SK-N-SH treated with all-trans-retinoic acid at 6 μM for 48 hours (cell line): ENCODE measurements at regions not wholly inside any gene's neighbourhood (a gene's known extent, or its start where the extent isn't known, plus 50 kb on each side); places are given as distances from the start of the nearest gene placed in this dataset.
"Not testable (repeated sequence)": the region's sequence is repeated elsewhere in the genome, so short reads cannot be mapped to it uniquely, and the experiment has no call there.

Experiments used
- ATAC-seq: fragments of 200-7000 bp; cut with Tn5 transposase; 3 replicates; pipeline ENCODE4 v1.9.1; 2020; ENCODE audit warnings: mild to moderate bottlenecking, moderate library complexity
- BACH2 ChIP-seq: fragments of 250-450 bp; sonication (Bioruptor Pico); IDR thresholded peaks from 2 replicates; pipeline ENCODE4 v1.9.0; 2021; ENCODE audit warnings: mild to moderate bottlenecking, borderline replicate concordance
- CSDC2 ChIP-seq: fragments of 250-450 bp; sonication (Bioruptor Pico); IDR thresholded peaks from 2 replicates; pipeline ENCODE4 v1.5.0; 2020; ENCODE audit warnings: mild to moderate bottlenecking, moderate library complexity
- GLIS3 ChIP-seq: fragments of 250-450 bp; sonication (Bioruptor Pico); IDR thresholded peaks from 2 replicates; pipeline ENCODE4 v1.5.0; 2020; ENCODE audit warnings: mild to moderate bottlenecking, moderate library complexity
- ISL1 ChIP-seq: fragments of 250-450 bp; sonication (Bioruptor Pico); IDR thresholded peaks from 2 replicates; pipeline ENCODE4 v2.1.2; 2022; ENCODE audit warnings: mild to moderate bottlenecking, moderate library complexity
- PPARA ChIP-seq: fragments of 250-450 bp; sonication (Bioruptor Pico); IDR thresholded peaks from 2 replicates; pipeline ENCODE4 v1.5.0; 2020; ENCODE audit warnings: mild to moderate bottlenecking, borderline replicate concordance
- SNAI2 ChIP-seq: fragments of 250-450 bp; sonication (Bioruptor Pico); IDR thresholded peaks from 2 replicates; pipeline ENCODE4 v1.5.0; 2020; ENCODE audit warnings: mild to moderate bottlenecking, moderate library complexity
- TCF4 ChIP-seq: fragments of 250-450 bp; sonication (Bioruptor Pico); IDR thresholded peaks from 2 replicates; pipeline ENCODE4 v1.8.0; 2021; ENCODE audit warnings: mild to moderate bottlenecking, moderate library complexity, borderline replicate concordance
- TOX ChIP-seq: fragments of 250-450 bp; sonication (Bioruptor Pico); IDR thresholded peaks from 2 replicates; pipeline ENCODE4 v1.8.0; 2021; ENCODE audit warnings: mild to moderate bottlenecking, moderate library complexity, borderline replicate concordance
- ZC3H10 ChIP-seq: fragments of 250-450 bp; sonication (Bioruptor Pico); IDR thresholded peaks from 2 replicates; pipeline ENCODE4 v1.5.1; 2021; ENCODE audit warnings: mild to moderate bottlenecking, moderate library complexity
- ZFP3 ChIP-seq: fragments of 250-450 bp; sonication (Bioruptor Pico); IDR thresholded peaks from 2 replicates; pipeline ENCODE4 v1.5.0; 2020; ENCODE audit warnings: mild to moderate bottlenecking, moderate library complexity
- ZFP30 ChIP-seq: fragments of 450-650 bp; formaldehyde crosslinking; IDR thresholded peaks from 2 replicates; pipeline ENCODE4 v1.5.0; 2022; ENCODE audit warnings: mild to moderate bottlenecking, moderate library complexity
- ZNF70 ChIP-seq: fragments of 450-650 bp; formaldehyde crosslinking; IDR thresholded peaks from 2 replicates; pipeline ENCODE4 v1.5.0; 2020; ENCODE audit warnings: mild to moderate bottlenecking, moderate library complexity
- TF ChIP-seq, protein P1 (sequence below): fragments of 250-450 bp; sonication (Bioruptor Pico); IDR thresholded peaks from 2 replicates; pipeline ENCODE4 v1.5.1; 2020; ENCODE audit warnings: low read depth, mild to moderate bottlenecking, moderate library complexity
- TF ChIP-seq, protein P2 (sequence below): fragments of 250-450 bp; sonication (Bioruptor Pico); IDR thresholded peaks from 2 replicates; pipeline ENCODE4 v1.5.0; 2020; ENCODE audit warnings: mild to moderate bottlenecking, moderate library complexity
- TF ChIP-seq, protein P3 (sequence below): fragments of 250-450 bp; sonication (Bioruptor Pico); IDR thresholded peaks from 2 replicates; pipeline ENCODE4 v1.5.1; 2021; ENCODE audit warnings: mild to moderate bottlenecking, moderate library complexity
- TF ChIP-seq, protein P4 (sequence below): fragments of 250-450 bp; sonication (Bioruptor Pico); IDR thresholded peaks from 2 replicates; pipeline ENCODE4 v1.8.0; 2020; ENCODE audit warnings: mild to moderate bottlenecking, moderate library complexity, borderline replicate concordance
- TF ChIP-seq, protein P5 (sequence below): fragments of 250-450 bp; sonication (Bioruptor Pico); IDR thresholded peaks from 2 replicates; pipeline ENCODE4 v1.8.0; 2021; ENCODE audit warnings: low read depth, mild to moderate bottlenecking, moderate library complexity, borderline replicate concordance

DNA sequence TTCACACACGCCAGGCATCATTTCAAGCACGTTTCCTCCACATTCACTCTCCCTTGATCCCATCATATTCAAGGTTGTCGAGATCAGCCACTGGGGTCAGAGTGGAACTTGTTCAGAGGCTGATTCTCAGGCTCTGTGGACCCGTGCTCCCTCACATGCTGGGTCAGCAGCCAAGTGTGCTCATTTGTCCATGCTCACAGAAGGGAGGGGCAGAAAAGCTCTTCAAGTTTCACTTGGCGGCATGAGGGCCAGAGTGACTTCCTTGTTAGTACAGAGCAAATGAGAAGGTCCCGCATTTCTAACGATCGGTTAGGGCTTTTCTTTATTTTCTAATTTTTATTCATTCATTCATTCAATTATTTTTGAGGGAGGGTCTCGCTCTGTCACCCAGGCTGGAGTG is 82.2 kb downstream of the EBLN1 start:
- TF ChIP-seq ZC3H10 = no peak
- TF ChIP-seq CSDC2 (CRISPR knock-in tag) = no peak
- TF ChIP-seq PPARA (CRISPR knock-in tag) = no peak
- no peak for TF ChIP-seq ZNF70
- TF ChIP-seq GLIS3 (CRISPR knock-in tag) = no peak
- no peak for TF ChIP-seq ISL1 (CRISPR knock-in tag)
- ATAC-seq = no peak

DNA sequence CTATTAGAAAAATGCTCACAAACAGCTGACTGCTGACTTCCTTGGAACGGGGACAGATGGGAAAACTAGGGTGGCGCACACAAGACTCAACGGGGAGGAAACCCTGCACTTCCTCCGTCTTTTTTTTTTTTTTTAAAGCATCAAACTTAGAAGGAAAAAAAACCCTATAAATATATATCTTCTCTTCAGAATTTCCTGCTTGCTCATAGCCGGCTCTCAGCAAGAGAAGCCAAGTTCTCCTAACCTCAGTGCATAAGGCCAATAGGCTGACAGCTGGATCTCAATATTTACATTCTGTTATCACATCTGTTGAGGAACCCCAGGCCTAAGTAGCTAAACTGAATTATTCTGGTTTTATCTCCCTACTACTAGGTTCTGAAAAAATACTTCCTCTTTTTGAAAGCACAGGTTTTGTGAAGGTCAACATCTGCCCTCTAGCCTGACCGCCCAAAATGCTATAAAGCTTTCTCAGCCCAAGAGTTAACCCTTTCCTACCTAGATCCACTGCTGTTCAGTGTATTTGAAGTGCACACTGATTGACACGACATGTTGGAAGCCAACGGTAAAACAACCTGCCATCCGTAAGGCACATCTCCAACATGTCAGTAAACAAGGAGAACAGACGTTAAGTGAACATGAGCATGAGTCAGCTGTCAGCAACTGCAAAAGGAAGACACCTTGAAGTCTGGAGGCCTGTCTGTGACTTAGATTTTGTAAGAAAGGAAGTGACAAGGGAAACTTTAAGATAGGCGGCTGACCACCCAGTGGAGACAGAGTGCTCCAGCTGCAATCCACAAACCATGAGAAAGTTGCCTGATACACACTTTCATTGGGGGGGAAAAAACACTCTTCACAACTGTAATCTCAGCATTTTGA is 83.8 kb downstream of the EBLN1 start:
- no peak for TF ChIP-seq ZNF70
- TF ChIP-seq TCF4 = peak; percentile 79
- ATAC-seq = no peak

DNA sequence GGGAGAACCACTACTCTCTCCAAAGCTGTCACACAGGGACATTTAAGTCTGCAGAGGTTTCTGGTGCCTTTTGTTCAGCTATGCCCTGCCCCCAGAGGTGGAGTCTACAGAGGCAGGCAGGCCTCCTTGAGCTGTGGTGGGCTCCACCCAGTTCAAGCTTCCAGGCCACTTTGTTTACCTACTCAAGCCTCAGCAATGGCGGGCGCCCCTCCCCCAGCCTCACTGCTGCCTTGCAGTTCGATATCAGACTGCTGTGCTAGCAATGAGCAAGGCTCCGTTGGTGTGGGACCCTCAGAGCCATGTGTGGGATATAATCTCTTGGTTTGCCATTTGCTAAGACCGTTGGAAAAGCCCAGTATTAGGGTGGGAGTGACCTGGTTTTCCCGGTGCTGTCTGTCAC is 87.0 kb downstream of the EBLN1 start:
- ATAC-seq = not testable (repeated sequence)

DNA sequence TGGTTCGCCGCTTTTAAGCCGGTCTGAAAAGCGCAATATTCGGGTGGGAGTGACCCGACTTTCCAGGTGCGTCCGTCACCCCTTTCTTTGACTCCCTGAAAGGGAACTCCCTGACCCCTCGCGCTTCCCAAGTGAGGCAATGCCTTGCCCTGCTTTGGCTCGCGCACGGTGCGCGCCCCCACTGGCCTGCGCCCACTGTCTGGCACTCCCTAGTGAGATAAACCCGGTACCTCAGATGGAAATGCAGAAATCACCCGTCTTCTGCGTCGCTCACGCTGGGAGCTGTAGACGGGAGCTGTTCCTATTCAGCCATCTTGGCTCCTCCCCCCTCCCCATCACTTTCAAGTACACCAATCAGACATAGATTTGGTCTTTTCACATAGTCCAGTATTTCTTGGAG is 88.2 kb downstream of the EBLN1 start:
- not testable (repeated sequence) for ATAC-seq

DNA sequence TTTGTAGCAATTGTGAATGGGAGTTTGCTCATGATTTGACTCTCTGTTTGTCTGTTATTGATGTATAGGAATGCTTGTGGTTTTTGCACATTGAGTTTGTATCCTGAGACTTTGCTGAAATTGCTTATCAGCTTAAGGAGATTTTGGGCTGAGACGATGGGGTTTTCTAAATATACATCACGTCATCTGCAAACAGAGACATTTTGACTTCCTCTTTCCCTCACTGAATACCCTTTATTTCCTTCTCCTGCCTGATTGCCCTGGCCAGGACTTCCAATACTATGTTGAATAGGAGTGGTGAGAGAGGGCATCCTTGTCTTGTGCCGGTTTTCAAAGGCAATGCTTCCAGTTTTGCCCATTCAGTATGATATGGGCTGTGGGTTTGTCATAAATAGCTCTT is 96.6 kb downstream of the EBLN1 start:
- ATAC-seq = not testable (repeated sequence)

DNA sequence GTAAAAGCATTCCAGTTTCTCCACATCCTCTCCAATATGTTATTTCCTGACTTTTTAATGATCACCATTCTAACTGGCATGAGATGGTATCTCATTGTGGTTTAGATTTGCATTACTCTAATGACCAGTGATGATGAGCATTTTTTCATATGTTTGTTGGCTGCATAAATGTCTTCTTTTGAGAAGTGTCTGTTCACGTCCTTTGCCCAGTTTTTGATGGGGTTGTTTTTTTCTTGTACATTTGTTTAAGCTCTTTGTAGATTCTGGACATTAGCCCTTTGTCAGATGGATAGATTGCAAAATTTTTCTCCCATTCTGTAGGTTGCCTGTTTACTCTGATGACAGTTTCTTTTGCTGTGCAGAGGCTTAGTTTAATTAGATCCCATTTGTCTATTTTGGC is 97.7 kb downstream of the EBLN1 start:
- not testable (repeated sequence) for ATAC-seq

DNA sequence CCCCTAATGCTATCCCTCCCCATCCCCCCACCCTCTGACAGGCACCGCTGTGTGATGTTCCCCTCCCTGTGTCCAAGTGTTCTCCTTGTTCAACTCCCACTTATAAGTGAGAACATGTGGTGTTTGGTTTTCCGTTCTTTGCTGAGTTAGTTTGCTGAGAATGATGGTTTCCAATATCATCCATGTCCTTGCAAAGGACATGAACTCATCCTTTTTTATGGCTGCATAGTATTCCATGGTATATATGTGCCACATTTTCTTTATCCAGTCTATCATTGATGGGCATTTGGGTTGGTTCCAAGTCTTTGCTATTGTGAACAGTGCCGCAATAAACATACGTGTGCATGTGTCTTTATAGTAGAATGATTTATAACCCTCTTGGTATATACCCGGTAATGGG is 98.2 kb downstream of the EBLN1 start:
- not testable (repeated sequence) for ATAC-seq

DNA sequence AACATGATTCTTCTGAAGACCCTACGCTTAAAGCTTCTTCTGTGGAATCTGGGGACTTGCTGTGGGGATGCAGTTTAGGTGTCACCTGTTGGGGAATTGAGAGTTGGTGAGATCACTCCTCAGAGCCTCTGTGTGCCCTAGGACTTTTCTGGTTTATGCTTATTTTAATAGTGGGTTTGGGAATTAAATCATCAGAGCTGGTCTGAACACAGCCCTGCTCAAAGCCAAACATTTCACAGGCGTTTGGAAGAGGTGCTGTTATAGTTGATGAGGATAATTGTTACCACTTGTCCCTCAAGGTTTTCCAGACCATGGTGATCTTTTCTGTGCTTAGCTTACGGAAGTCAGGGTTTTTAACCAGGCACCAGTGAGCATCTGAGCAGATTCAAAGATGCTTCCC is 106.1 kb downstream of the EBLN1 start:
- ATAC-seq = no peak
- TF ChIP-seq, protein P1, sequence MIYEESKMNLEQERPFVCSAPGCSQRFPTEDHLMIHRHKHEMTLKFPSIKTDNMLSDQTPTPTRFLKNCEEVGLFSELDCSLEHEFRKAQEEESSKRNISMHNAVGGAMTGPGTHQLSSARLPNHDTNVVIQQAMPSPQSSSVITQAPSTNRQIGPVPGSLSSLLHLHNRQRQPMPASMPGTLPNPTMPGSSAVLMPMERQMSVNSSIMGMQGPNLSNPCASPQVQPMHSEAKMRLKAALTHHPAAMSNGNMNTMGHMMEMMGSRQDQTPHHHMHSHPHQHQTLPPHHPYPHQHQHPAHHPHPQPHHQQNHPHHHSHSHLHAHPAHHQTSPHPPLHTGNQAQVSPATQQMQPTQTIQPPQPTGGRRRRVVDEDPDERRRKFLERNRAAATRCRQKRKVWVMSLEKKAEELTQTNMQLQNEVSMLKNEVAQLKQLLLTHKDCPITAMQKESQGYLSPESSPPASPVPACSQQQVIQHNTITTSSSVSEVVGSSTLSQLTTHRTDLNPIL = no peak
- TF ChIP-seq GLIS3 (CRISPR knock-in tag) = no peak
- TF ChIP-seq, protein P2, sequence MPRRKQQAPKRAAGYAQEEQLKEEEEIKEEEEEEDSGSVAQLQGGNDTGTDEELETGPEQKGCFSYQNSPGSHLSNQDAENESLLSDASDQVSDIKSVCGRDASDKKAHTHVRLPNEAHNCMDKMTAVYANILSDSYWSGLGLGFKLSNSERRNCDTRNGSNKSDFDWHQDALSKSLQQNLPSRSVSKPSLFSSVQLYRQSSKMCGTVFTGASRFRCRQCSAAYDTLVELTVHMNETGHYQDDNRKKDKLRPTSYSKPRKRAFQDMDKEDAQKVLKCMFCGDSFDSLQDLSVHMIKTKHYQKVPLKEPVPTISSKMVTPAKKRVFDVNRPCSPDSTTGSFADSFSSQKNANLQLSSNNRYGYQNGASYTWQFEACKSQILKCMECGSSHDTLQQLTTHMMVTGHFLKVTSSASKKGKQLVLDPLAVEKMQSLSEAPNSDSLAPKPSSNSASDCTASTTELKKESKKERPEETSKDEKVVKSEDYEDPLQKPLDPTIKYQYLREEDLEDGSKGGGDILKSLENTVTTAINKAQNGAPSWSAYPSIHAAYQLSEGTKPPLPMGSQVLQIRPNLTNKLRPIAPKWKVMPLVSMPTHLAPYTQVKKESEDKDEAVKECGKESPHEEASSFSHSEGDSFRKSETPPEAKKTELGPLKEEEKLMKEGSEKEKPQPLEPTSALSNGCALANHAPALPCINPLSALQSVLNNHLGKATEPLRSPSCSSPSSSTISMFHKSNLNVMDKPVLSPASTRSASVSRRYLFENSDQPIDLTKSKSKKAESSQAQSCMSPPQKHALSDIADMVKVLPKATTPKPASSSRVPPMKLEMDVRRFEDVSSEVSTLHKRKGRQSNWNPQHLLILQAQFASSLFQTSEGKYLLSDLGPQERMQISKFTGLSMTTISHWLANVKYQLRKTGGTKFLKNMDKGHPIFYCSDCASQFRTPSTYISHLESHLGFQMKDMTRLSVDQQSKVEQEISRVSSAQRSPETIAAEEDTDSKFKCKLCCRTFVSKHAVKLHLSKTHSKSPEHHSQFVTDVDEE = no peak
- TF ChIP-seq, protein P3, sequence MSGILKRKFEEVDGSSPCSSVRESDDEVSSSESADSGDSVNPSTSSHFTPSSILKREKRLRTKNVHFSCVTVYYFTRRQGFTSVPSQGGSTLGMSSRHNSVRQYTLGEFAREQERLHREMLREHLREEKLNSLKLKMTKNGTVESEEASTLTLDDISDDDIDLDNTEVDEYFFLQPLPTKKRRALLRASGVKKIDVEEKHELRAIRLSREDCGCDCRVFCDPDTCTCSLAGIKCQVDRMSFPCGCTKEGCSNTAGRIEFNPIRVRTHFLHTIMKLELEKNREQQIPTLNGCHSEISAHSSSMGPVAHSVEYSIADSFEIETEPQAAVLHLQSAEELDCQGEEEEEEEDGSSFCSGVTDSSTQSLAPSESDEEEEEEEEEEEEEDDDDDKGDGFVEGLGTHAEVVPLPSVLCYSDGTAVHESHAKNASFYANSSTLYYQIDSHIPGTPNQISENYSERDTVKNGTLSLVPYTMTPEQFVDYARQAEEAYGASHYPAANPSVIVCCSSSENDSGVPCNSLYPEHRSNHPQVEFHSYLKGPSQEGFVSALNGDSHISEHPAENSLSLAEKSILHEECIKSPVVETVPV = no peak

DNA sequence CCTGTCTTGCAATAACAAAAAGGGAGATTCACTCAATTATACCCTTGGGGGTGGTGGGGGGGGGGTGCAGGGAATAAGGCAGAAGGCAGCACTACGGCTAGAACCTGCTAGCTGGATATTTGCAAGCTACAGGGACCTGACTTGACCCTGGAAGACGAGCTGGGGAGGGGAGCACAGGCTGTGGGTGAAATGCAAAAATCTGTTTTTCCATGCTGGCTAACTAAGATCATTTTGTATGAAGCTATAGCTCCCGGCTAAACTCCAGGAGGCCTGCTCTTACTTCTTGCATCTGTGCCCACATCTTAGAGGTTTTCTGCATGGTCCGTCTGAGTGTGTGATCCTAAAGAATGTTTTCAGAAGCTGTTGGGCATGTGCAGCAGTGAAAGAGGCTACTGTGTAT is 106.6 kb downstream of the EBLN1 start:
- ATAC-seq = no peak
- TF ChIP-seq GLIS3 (CRISPR knock-in tag) = no peak
- TF ChIP-seq ZFP30 (CRISPR knock-in tag) = no peak
- TF ChIP-seq, protein P4, sequence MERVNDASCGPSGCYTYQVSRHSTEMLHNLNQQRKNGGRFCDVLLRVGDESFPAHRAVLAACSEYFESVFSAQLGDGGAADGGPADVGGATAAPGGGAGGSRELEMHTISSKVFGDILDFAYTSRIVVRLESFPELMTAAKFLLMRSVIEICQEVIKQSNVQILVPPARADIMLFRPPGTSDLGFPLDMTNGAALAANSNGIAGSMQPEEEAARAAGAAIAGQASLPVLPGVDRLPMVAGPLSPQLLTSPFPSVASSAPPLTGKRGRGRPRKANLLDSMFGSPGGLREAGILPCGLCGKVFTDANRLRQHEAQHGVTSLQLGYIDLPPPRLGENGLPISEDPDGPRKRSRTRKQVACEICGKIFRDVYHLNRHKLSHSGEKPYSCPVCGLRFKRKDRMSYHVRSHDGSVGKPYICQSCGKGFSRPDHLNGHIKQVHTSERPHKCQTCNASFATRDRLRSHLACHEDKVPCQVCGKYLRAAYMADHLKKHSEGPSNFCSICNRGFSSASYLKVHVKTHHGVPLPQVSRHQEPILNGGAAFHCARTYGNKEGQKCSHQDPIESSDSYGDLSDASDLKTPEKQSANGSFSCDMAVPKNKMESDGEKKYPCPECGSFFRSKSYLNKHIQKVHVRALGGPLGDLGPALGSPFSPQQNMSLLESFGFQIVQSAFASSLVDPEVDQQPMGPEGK = no peak
- TF ChIP-seq ZFP3 = no peak
- TF ChIP-seq, protein P5, sequence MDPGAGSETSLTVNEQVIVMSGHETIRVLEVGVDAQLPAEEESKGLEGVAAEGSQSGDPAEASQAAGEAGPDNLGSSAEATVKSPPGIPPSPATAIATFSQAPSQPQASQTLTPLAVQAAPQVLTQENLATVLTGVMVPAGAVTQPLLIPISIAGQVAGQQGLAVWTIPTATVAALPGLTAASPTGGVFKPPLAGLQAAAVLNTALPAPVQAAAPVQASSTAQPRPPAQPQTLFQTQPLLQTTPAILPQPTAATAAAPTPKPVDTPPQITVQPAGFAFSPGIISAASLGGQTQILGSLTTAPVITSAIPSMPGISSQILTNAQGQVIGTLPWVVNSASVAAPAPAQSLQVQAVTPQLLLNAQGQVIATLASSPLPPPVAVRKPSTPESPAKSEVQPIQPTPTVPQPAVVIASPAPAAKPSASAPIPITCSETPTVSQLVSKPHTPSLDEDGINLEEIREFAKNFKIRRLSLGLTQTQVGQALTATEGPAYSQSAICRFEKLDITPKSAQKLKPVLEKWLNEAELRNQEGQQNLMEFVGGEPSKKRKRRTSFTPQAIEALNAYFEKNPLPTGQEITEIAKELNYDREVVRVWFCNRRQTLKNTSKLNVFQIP (CRISPR knock-in tag) = no peak
- TF ChIP-seq TCF4 = no peak
- TF ChIP-seq BACH2 (CRISPR knock-in tag) = no peak
- no peak for TF ChIP-seq TOX
- TF ChIP-seq SNAI2 (CRISPR knock-in tag) = no peak
- TF ChIP-seq, protein P3 = no peak
